ENCODE measurements at regions not wholly inside any gene's neighbourhood (a gene's known extent, or its start where the extent isn't known, plus 50 kb on each side); places are given as distances from the start of the nearest gene placed in this dataset.
"Not testable (repeated sequence)": the region's sequence is repeated elsewhere in the genome, so short reads cannot be mapped to it uniquely, and the experiment has no call there.

DNA sequence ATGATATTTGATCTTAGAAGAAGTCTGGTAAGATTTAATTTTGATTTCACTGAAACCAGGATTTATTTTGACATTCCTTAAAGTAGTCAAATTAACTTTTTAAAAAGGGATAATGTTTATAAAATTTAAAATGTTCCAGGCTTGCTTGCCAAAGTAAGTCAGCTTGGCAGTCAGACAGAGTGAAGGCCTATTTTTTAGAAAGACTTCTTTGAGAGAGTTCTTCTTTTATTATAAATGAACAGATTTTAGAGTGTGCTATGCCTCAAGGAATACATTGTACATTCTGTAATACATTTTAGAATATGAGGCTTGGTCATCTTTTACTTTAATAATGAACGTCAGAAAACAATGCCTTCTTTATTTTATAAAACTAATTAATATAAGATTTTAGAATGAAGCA is 138.7 kb downstream of the DISP1 start:
- DNase-seq = no peak

DNA sequence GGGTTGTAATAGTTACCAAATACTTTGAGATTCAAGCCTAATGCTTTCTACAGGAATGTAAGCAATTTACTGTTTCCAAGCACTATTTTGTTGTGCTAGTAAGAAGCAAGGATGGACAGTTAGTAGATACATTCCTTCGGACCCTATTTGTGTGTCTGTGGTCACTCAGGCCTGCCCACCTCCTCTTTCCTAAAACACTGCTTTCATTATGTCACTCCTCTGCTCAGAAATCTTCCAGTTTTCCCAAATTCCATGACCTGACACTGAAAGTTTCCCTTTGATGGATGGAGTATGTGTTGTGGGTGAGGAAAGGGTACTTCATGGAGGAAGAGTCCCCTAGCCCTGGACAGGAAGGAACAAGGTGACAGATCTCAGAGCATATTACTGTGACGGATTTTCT is 141.1 kb downstream of the DISP1 start:
- DNase-seq = no peak

DNA sequence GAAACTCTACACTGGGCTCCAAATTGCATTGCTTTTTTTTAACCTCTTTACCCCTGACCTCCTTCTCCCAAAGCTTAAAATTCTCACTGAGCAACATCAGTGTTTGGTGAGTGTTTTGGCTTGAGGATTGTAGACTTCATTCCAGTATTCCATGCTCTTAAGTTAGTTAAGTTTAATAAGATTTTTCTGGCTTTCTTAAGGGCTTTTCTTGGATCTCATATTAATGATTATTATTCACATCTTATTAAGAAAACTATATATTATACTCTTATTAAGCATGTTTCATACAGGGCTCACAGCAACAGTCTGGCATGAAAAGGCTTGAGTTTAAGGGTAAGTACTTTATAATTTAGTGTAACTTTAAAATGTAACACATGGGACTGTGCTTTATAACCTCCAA is 141.8 kb downstream of the DISP1 start:
- DNase-seq = no peak

DNA sequence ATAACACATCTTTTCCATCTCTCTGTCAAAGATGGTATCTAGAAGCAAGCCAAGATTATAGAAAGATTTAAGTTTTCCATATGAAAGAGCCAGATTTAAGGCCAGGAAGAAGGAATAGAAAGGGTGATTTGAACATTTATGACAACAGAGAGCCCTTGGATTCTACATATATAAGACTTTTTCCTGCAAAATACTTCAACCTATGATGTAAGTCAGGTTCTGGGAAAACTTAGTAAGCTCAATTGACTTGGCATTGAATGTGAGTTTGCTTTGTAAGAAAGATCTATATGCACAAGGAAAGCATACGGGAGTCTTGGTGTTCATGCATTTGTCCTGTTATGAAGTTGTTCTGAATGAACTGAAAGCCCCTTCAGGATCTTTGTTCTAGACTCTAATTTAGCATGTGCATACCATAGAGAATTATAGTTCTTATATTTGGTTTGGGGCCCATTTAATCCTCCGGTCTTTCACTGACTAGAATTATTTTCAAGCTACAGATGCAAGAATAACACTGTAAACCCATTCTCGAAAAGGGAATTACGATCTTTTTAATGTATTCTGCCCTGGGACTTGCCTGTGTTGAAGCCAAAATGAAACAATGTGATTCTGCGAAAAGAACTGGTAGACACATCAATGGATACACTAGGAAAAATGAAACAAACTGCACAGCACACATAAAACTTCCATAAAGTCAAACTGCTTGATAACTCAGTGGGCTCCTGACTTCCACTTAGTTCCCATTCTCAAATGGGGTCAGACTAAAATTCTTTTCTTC is 152.8 kb downstream of the DISP1 start:
- no peak for DNase-seq

DNA sequence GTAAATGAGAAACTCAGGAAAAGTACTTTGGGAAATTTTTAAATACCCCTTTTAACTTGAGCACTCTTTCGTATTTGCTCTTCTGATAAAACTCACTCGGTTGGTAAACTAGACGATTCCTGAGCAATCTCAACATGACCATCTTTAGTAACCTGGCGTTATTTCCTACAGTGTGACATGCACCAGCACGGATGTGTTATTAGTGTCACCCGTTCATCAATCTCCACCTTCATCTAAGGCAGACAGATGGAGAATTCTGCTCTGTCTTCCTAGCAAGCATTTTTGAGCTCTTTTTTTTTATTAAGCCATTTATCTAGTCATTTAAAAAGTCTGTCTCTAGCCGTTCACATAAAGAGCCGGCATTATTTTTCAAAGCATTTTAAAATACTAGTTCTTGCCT is 155.2 kb downstream of the DISP1 start:
- peak in 2 of 3 experiments; percentile 36 to 66 for DNase-seq

DNA sequence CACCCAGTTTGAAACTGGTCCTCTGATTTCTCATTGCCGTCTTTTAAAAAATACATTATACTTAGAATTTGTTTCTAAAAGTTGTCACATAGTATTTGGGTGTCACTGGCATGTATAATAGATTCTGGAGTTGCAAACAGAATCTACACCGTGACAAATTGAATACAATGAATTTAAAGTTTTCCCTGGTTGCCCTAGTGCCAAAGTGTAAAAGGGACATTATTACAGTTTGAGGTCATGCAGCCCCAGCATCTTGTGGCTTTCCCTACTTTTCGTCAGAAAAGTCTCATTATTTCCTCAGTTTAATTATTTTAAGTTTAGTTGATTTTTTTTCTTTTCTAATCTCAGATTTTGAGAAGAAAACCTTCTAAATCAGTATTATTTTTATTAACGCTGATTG is 155.9 kb downstream of the DISP1 start:
- DNase-seq = no peak

DNA sequence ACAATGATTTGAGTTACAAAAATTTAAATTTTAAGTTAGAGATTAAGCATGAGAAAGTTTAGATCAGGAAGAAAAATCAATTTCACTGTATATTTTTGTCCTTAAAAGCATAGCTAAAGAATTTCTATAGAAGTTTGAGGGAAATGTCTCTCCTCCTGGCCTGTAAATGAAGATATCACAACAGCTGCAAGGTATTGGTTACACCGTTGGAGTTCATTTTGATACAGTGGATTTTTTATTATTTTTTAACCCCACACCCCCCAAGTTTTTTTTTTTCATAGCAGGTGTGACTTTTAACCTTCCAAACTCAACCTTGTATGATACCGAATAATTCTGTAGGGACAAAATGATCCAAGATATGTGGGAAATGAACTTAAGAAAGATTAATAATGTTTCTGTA is 156.3 kb downstream of the DISP1 start:
- DNase-seq = no peak

DNA sequence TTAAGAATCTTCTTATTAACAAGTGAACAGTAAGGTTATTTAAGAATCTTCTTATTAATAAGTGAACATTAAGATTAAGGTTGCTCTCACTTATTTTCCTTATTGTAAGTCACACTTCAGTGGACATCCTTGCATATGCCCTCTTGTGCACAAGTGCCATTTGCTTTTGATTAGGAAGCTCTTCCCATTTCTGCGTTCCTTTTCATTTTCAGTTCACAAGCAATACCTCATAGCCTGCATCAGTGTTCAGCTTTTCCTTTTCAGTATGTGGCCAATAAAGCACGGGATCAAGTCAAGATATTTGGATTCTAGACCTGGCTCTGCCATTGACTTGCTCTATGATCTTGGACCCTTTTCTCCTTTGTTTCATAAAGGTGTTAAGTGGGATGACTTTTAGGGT is 158.7 kb downstream of the DISP1 start:
- no peak for DNase-seq

DNA sequence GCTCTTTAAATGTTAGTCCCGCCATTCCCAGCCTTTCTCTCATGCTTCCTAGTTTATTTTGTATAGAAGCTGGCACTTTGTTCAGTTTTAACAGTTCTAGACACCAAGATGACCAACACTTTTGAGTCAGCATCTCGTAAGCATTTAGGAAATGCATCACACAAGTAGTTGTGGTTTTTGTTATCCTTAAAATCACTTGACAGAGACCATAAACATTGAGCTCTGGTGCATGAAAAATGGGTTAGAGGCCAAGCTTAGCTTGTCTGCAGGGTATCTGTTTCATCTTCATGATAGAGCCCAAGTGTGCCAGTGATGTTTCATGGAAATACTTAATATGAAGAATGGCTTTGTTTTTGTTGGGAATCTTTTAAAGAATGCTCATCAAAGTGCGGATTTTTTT is 159.7 kb downstream of the DISP1 start:
- no peak for DNase-seq

DNA sequence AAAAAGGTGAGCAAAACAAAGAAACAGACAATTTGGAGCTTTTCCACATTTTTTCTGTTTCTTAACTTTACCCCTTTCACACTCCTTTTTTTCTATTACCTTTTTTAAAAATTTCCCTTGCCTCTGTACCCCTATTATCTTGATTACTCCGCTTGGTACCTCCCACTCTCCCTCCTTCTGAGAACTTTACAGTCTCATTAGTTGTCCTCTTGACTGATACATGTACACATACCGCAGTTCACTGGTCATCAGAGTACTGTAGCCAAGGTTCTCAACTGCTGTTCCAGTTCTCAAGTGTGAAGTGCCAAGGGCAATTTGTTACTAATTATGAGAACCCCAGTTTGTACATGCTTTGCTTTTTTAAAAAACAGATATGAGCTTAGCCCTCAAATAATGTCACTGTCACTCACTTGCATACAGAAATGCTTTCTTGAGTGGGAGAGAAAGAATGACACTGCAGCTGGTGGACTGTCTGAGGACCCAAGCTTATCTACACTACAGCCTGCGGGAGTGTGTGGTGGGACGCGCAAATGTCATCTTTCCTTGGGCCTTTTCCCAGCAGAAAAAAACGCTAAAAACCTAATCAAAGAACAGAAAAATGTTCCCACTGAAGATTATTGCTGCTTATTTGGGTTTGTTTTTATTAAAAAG is 160.8 kb downstream of the DISP1 start:
- DNase-seq = no peak

DNA sequence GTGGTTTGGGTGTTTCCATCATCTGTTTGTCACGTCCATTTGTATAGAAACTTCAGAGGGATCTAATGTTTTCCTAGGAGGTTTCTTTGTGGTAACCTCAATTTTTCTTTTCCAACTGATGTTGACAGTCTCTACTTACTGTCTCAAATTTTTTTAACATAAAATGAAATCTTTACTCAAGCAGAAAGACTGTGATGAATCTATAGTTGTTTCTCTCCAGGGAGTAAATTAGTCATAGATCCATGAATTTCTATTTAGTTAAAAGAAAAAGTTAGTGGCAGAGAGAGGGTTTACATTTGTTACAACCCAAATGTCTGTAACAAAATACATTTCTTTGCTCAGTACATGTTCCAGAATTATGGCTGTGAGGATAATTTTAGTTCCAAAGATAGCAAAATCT is 161.6 kb downstream of the DISP1 start:
- DNase-seq = no peak

DNA sequence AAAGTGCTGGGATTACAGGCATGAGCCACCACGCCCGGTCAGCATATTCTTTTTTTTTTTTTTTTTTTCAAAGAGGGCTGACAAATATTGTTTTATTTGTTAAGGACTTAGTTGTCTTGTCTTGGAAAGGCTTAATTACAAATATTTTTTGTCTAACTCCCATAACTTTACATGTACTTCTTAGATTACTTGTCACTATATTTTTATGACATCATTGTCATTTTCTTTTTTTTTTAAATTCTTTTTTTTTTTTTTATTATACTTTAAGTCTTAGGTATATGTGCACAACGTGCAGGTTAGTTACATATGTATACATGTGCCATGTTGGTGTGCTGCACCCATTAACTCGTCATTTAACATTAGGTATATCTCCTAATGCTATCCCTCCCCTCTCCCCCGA is 162.5 kb downstream of the DISP1 start:
- not testable (repeated sequence) for DNase-seq

DNA sequence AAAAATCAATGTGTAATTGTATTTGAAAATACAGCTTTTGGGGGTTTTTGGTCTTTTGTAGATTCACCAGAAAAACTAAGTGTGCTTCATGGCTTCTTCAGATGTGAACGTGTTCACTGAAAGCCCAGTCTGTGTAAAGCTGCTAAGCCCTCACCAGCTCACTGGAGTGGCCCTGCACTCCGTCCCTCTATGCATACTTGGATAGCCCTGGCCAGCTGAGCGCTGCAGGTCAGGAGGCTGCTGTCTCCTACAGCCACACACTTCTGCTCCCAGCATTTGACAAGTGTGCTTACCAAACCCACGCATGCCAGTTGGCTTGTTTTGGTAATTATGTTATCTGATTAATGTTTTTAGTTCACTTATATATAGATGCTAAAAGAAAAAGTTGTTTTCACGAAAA is 163.5 kb downstream of the TLR5 start:
- no peak for DNase-seq

DNA sequence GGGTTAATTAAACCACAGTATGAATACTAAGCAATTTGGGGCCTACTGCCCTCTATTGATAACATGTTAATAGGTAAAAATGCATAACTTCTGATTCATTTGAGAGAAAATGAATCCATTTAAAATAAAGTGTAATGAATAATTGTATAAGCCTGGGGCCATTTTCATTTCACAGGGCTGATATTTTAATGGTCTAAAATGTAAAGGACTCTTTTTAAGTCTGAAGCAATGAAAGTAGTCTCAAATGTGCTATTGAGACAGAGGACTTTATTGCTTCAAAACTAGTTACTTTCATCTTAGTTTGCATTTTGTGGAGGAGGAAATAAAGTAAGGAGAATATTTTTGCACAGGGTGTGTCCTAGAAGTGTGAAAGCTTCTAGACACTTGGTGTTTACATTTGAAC is 155.4 kb downstream of the TLR5 start:
- no peak for DNase-seq

DNA sequence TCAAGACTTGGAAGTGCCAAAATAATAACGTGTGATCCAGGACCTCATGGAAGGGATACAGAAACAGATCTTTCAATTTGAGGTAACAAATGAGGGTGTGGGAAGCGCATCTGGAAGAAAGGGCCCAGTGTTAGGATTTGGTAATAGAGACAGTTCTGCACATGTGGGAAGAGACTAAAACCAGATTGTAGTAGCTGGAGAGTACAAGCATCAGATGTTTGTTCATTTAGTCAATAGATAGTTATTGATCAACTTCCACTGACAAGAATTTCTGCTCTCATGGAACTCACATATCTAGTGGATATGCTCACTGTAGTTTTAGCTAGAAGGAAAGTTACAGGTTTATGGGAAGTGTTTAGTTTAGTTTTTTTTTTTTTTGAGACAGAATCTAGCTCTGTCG is 153.6 kb downstream of the TLR5 start:
- no peak for DNase-seq

DNA sequence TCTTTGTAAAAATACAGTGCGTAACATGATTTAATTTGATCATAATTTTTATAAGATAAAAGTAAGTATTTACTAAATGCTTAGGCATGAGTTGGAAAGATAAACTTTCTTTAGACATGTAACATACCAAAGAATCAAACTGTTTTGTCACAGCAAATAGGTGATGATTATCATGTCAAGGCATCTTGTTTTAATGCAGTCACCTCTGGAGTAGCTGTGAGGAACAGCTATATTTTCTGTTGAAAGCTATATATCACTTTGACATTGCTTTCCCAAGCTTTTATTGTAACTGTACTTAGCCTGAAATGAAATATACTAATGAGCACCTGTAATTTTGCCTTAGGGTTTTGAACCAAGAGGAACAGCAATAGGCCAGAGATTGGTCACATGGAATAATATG is 151.9 kb downstream of the TLR5 start:
- DNase-seq = peak in 1 of 3 experiments; percentile 80

DNA sequence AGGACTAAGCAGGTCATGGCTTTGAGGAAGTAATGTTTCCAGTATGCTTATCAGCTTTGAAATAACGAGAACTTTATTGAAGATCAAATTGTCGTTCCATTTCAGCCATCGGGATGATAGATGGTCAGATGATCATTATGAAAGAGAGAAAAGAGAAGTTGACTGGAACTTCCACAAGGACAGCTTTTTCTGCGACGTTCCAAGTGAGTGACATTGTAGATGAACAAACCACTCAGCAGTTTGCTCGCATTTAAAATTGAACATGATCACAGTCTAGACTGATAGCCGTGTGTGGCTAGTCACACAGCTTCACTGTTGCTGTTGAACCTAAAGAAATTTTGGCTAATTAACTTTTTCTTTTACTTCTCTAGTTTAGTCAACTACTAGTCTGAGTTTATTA is 151.1 kb downstream of the TLR5 start:
- no peak for DNase-seq

DNA sequence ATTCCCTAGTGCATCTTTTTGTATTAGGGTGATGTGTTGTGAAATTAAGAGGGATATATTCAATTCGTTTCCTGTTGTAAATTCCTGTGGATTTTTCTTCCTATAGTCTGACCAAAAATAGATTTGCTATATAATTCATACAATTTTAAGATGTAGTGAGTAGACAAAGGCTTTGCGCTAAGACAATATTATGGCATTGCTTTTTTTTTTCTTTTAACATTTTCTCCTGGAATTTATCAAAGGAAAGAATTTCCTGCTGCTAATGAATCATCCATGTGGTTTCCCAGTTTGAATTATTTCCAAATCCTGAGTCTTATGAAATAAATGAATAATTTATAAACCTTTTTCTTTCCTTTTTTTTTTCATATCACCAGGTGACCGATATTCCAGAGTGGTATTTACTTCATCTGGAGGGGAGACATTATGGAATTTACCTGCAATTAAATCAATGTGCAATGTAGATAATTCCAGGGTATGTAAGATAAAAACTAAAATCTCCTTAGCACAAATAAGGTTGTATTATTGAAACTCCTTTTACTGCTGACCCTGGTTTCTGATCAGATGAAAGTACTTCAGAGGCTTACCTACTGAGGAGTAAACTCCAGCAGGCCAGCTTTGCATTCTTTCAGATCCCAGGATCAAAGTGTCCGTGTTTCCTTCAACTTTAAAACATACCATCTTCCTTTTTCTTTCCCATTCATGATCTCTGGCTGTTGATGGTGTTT is 148.4 kb downstream of the TLR5 start:
- DNase-seq = no peak

DNA sequence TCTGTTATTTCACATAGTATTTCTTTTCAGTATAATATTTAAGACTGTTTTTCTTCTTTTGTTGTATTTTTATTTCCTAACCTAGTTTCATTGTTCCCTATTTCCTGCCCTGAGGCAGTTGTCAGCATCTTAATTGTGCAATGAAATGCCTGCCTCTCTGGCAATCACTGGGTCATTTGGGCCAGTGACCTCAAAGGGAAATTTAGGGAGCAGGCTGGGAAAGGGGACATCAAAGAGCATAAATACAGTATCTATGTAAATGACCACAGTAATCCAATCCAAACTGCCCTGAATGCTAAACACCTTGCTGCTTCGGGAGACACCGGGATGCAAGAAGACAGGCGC is 147.8 kb downstream of the TLR5 start:
- DNase-seq = no peak

DNA sequence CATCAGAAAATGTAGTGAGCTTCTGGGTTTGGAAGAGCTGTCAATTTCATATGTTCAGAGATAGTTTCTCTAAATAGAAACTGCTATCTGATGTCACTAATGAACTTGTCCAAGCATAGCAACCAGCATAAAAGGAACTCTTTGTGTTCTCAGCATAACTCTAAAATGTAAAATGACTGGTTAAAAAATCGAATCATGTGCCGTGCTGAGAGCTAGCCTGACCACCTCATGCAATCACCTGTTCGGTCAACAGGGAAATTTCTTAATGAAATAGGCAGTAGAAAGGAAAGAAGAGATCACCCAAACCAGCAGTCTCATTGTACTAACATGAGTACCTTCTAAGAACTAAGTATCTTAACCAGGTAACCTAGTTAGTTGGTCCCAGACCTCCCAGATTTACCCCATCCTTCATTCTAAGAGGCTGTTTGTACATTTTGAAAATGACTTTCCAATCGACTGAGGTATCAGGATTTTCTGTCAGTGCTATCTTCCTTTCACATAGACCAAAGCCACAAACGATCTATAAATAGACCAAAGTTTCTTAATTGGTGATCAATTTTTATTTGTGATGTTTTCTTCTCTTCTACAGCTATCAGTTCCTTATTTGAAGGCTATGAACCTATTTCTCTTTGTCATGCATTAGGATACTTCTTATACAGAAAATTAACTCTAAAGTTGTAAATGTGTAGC is 147.3 kb downstream of the TLR5 start:
- no peak for DNase-seq

DNA sequence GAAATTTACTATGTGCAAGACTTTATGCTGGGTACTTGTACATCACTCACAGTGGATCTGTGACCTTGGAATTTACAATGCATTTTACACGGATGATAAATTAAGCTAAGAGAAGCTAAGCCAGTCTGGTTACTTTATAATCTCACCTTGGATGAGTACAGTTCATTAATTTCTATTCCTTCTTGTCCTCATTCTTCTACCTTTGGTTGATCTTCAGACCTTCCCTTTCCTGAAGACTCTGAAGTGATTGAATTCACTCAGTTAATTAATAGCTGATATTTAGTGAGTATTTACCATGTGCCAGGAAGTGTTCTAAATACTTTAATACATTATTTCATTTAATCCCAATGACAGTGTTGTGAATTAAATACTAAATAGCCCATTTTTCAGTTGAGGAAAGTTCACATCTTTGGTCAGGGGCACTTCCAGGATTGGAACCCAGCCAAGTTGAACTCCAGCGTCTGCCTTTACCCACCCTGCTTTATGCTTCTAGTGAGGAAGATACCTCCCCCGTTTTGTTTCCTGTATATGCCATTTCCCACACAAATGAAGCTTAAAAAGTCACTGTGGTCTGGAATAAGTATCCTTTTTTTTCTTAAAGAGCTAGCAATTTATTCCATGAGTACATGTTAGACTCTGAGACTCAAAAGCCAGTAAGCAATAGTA is 146.6 kb downstream of the TLR5 start:
- no peak for DNase-seq

DNA sequence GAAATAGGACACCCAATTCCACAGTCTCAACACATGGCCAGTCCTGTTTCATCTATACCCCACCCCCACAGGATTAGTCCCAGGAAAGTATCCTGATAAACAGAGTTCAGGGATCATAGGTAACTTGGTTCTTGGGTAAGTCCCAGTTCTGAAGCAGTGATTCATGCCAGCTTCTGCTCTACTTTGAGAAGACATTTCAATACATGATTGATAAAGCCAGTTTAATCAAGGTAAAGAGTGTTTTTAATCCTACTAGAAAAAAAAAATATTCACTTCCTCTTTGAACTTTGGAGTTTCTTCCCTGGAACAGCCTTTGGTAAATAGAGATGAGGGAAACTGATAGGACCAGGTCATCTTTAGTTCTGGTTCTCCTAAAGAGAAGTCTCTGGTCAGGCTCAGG is 142.4 kb downstream of the TLR5 start:
- no peak for DNase-seq
